ENCODE measurements at regions not wholly inside any gene's neighbourhood (a gene's known extent, or its start where the extent isn't known, plus 50 kb on each side); places are given as distances from the start of the nearest gene placed in this dataset.

DNA sequence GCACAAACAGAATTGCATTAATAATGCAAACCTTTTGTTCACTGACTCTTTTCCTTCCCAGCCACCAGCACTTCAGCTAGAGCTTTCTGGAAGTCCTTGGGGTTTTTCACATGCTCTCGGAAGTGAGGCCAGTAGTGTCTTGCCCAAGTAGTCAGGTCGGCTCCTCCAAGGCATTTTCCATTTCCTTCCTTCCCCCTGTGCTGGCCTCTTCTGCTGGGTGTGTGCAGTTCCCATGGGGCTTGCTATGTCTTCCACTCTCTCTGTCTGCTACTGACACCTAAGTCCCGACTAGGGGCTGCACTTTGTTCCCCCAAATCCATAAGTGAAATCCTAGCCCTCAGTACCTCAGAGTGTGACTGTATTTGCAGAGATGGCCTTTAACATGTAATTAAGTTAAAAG, 175.6 kb upstream of the BMPER start:
- DNase-seq = no peak

DNA sequence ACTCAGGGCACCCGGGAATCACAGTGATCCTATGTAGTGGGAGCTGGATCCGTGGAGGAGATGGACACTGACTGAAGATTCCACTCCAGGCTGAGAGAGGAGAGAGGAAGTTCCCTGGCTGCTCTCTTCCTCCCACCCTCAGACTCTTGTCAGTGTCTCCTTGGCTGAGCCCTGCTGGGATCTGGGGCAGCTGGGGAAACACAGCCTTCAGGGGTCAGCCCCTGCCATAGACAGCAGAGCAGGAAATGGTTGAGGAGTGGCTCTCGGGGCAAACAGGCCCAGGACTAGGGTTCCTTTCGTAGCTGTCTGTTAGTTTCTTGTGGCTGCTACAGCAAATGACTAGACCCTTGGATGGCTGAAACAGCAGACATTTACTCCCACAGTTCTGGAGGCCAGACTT, 174.4 kb upstream of the BMPER start:
- DNase-seq = no peak

DNA sequence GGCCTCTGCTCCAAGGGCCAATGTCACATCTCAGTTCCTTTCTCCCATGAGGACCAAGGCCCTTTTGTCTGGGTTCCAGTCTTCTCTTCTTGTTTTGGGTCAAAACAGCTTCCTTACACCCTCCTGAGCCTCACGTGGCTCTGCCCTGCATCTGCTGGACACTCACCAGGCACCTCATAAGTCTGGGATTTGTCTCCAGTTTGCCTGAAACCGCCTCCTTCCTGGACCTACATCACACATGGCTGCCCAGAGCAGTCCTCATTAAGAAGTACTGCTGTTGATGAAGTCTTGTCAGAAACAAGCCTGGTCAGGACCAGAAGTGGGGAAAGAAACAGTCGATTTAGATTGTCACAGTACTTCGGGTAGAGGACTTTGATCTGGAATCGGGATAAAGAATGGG, 173.4 kb upstream of the BMPER start:
- DNase-seq = no peak

DNA sequence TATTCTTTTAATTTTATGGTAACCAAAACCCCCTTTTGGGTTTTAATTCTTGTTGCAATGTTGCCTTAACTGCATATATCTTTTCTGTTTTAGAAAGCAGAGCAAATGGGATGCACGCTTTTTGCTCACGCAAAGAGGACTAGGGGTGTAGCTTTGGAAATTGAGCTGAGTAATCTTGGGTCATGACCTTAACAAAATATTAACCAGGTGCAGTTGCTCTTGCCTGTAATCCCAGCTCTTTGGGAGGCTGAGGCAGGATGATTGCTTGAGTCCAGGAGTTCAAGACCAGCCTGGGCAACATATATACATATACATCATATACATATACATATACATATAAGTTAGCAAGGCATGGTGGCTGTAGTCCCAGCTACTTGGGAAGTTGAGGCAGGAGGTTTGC, 172.9 kb upstream of the BMPER start:
- no peak for DNase-seq

DNA sequence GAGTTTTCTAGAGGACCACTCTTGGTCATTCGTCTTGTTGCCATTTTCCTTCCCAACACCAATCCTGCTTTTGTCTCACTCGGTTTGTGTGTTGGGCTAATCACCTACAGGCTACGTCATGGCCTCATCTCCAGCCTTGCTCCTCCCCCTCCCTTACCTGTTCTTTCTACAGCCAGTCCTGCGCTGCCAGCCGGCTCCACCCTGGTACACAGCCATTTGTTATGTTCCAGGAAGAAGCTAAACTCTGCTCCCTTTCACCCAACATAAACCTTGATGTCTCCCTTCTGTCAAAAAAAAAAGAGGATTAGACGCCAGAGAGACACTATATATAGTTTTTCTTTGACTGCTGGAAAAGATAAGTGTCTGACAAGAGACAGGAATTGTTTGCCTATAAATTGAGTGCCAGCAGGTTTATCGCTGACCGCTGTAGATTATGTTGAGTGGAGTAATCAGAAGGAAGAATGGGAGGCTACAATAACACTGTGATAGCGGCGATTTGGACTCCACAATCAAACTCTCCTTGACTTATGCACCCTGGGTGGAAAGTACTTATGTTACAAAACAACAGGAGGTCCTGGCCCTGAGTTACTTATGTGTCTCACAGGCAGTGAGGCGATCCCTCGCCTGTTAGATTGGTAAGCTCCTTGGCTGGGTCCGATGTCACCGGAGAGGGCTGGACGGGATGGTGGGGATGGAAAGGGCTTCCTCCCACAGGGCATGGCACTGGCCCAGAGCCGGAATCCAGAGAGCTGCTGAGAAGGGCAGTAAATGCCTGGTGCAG, 171.3 kb upstream of the BMPER start:
- DNase-seq = no peak

DNA sequence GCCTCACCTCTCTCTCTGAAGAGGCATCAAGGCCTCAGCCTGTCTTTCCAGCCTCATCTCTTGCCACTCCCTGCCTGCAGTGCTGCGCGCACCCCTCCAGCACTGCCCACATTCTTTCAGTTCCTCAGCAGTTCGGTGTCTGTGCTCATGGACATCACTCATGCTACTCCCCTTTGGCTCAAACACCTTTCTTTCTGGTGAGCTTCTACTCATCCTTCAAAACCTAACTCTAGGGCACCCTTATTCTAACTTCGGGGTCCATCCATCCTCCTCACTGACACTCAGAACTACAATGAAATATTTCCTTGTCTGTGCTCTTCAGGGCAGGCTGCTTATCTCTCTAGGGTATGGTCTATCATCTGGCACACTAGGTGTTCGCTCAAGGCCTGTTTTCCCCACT, 169.9 kb upstream of the BMPER start:
- no peak for DNase-seq

DNA sequence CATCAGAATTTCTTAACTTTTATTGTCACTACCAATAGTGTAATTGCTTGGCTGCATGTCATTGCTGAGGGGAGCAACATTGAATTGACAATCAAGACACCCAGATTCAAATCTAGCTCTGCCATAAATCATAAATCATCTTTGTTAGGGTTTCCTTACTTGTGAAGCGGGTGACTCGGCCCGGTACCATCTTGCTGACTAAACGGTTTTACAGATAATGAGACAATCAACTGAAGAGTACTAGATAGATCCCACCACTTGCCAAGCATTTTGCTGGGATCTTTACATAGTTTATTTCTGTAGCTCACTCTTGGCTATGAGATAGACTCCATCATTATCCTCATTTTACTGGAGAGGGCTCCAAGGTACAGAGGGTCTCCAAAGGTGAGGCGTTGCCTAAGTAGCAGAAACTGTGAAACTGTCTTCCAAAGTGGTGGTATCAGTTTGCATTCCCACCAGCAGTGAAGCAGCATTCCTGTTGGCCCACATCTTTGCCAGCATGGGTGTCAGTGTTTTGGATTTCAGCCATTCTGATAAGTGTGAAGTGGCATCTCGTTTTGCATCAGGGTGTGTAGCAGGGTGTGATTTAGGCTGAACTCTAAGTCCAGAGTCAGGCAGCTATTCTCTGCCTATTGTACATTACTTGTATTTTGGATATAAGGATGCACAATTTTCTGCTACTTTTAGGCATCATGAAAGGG, 168.7 kb upstream of the BMPER start:
- no peak for DNase-seq

DNA sequence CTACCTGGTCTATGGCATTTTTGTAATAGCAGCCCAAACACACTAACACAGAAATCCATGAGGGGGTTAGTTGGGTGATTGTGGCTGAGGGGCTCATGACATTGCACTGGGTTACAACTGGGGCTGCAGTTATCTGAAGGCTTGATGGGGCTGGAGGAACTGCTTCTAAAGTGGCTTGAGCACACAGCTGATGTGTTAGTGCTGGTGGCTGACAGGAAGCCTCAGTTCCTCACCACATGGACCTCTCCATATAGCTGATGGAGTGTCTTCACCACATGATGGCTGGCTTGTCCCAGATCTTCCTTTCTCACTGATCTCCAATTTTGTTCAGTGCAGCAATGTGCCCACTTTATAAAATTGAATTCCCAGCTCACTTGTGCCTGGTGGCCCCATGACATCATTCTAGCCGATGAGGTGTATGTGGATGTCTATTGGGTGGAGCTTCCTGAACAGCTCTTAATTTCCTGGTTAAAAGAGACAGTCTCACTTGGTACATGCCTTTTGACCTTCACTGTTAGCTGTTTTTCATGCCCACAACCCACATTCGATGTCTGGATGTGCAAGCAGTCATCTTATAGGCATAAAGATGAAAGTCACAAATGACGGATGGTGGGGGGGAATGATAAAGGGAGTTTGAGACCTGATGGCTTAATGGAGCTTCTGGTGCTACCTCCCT, 166.9 kb upstream of the BMPER start:
- DNase-seq = no peak

DNA sequence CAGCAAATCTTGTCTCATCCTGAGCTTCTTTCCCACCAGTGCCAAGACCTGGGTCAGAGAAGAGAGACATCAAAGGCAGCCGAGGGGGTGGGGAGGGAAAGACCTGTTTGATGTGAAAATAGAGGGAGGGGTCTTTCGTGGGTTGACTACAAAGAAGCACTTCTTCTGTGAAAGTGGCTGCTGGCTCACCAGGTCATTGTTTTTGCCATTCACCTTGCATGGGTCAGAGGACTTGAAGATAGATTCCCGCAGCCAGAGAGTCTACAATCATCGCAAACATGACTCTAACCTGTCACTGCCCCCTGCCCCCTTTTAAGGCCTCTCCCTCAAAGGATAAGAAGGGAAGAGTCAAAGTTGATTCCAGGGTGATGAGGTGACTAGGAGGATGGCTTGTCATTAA, 166.1 kb upstream of the BMPER start:
- DNase-seq = no peak

DNA sequence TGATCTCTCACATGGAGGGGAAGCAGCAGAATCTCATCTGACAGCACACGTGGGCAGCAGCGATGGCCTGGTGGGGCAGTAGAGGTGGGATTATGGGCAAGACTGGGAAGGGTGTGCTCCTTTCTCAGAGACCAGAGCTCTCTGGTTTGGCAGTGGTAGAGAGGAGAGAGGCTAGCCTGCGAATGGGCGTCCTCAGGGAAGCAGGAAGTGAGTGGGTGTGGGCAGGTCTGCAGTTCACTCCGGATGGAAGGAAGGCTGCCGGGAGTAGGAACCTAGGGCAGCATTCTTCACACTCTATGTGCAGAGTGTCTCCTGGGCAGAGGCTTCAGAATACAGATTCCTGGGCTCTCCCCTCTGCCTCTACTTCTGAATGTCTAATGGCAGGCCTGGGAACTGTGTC, 162.8 kb upstream of the BMPER start:
- no peak for DNase-seq

DNA sequence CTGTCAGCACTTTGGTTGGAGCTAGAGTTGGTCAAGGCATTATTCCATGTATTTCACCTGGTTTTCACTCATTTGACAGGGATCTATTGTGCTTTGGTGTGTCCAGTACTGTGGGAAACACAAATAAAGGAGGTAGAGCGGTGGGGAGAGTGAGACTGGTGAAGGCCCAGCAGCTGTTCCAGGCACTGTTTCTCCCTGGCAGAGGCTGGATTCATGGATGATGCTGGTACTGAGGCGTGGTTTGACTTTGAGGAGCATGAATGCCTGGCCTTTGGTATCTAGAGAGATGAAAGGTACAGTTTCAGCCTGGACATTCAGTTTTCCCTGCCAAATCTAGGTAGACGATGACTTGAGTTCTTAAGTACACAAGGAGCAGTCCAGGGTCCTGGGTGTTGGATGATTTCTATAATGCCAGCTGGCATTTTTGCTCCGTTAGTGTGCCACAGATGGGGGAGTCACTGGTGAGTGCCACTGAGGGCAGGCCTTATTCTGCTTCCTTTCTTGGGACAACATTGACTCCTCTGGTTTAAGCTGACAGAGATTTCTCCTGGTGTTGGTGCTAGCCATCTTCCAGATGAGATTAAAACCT, 162.2 kb upstream of the BMPER start:
- no peak for DNase-seq

DNA sequence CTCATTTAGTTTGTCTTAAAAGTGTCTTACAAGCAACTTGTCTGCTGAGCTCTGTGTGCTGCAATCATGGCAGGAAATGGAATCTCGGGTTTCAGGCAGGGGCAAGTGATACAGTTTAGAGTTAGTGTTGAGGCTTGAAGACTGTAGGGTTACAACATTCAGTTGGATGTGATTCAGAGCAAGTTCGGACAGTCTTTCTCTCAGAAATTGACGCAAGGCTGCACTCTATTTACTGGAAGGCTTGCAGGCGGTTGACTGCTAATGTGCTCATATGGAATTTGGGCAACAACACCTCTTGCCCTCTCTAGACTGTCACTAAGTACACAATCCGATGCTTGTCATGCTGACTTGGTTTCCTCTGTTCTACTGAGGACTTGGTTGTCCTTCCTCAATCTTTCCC, 161.7 kb upstream of the BMPER start:
- no peak for DNase-seq

DNA sequence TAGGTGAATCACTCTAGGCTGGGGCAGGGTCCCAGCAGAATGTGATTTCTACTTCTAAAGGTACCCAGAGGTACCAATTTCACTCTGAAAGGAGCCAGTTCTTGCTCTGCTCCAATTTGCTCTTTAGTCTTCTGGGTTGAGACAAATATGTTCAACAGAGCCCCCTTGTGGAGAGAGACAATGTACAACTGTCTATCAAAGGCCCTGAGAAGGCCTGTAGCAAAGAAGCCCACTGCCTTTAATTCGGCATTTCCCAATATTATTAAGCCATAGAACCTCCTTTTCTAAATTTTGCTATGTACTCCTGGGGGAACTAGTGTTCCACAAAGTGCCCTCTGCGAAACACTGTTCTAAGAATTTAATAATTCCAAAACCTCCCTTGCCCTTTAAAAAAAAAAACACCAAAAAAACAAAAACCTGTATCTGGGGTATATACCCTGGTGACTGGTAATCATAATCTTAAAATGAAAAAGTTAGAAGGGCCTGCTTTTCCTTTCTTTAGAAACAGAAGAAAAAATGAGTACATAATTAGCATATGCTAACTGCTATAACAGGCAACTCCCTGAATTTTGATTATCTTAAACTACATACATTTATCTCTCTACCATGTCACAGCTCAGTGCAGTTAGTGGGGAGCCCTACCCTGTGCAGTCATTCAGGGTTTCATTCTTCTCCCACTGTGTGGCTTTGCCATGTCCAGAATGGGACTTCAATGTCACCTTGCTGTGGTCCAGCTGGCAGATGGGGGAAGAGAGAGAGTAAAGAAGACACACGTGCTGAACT, 160.9 kb upstream of the BMPER start:
- peak; percentile 35 for DNase-seq

DNA sequence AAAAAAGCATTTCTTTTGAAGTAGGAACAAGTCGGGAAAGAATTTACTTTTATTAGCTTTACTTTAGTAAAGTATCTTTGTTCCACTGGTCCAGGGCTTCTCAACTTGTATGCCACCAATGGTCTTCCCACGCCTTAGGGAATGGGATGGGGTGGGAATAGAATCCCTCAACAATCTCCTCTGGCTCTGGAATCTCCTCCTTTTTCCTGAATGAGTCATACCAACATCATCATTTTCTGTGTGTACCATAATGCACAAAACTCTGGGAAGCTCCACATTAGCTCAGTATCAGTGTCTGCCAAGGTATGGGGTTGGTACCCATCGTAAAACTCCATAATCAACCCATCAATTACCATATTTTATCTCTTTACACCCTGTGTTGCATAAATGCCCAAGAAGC, 159.4 kb upstream of the BMPER start:
- DNase-seq = no peak

DNA sequence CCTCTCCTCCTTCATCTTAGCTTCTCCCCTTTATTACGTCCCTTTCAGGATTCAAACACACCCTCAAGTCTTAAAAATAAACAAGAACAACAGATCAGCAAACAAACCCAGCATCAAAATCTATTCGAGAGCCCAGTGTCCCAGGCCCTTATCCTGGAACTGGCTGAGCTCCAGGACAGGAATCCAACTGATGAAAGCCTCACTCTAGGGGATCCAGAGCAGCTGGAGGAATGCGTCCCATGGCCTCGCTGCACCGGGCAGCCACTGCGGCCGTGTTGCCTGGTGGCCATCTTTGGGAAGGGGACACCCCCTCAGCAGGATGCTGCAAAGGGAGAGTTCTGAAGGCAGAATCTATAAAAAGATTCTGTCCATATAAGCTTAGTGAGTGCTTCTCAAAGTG, 156.5 kb upstream of the BMPER start:
- DNase-seq = no peak

DNA sequence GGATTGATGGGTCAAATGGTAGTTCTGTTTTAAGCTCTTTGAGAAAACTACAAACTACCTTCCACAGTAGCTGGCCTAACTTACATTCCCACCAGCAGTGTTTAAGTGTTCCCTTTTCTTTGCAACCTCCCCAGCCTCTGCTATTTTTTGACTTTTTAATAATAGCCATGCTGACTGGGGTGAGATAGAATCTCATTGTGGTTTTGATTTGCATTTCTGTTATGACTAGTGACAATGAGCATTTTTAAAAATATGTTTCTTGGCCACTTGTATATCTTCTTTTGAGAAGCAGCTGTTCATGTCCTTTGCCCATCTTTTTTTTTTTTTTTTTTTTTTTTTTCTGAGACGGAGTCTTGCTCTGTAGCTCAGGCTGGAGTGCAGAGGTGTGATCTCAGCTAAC, 155.2 kb upstream of the BMPER start:
- DNase-seq = no peak

DNA sequence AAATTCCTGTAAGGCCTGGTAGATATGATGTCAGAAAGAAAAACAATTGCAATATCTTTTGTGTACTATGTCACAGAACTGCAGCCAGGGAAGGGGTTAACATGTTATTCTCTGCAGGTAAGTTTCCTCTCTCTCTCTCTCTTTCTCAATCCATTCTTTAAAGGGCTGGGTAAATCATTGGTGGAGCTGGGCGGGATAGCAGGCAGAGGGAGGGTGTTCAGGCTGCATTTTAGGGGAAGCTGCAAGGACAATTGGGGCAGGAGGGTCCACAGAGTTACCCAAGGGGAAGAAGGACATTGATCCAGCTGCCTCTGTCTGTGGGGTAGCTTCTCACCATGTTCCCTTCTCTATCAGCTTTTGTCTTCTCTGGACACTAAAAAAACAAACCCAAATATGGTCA, 153.9 kb upstream of the BMPER start:
- DNase-seq = no peak

DNA sequence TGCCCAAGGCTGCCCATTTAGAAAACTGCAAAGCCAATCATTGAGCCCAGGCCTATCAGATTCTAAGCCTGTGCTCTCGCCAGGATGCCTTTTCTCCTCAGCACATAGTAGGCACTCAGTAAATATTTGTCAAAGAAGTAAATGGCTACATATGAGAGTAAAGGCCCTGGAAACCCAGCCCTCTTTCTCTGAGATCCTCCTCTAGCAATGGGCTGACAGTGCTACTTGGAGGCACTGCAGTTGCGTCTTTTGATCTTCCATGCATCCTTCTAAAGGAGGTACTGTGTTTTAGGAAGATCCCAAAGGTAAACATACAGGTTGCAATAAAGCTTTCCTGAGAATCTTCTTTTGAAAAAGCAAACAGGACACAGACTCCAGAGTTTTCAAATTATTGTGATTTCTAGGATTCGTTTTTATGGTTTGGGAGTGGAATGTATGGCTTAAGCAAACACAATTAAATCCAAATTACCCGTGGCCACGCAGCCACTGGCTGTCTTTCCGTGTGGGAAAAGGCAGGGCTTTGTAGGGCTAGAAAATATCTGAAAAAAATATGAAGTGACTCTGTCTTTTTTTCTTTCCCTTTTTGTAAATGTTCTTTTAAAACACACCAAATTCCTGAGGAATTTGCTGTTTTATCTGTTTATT, 151.3 kb upstream of the BMPER start:
- DNase-seq = no peak

DNA sequence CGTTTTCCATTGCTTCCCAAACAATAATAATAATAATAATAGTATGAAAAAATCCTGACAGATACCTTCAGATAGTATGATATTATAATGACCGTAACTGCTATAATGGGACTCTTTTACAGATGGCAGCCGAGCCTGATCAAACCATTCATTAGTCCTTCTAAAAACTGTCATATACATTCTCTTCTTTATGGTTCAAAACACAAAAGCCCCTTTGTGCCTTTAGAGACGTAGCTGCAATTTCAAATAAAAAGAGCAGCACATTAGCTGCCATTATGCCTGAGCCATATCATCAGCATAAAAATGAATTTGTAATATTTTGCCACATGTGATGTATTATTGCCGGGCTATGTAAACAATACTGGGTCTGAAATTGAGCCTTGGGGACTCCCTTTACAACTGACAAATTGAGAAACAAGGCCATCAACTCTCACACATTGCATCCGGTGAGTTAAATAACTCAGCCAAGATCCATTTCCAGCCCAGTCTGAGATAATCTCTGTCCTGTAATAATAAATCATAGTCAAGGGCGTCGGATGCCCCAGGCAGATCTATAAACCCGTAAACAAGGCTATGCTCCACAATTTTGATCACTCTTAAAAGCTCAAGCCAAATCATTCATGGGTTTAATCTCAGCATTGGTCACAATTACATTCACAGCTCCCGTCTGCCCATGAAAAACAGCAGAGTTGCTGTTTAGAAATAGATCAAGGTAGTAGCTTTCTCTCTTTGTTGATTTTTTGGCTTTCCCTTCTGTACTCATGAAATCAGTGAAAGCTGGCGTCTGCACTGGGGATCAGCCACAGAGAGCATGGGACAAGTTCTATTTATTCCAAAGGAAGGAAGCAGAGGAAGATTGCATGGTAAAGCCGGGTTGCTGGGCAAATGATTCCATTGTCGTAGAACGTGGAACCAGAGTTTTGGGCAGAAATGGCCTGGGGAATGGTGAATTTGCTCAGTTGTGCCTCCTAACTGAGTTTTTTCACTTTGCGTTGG, 150.1 kb upstream of the BMPER start:
- no peak for DNase-seq

DNA sequence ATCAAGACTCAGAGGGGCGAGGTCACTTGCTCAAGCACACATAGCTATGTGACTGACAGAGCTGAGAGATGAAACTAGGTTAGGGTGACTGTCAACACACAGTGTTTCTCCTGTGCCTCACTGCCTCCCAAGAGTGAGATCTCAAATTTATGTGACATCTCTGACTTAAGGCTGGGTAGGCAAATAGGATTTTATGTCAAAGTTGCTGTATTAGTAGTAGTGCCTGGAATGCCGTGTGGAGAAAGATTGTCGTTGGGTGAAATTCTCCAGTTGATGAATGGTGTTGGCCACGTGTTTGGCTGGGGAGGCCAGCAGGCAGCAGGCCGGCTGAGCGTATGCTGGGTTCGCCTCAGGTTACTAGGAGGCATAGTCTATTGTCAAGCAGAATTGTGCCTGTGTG, 148.3 kb upstream of the BMPER start:
- no peak for DNase-seq

DNA sequence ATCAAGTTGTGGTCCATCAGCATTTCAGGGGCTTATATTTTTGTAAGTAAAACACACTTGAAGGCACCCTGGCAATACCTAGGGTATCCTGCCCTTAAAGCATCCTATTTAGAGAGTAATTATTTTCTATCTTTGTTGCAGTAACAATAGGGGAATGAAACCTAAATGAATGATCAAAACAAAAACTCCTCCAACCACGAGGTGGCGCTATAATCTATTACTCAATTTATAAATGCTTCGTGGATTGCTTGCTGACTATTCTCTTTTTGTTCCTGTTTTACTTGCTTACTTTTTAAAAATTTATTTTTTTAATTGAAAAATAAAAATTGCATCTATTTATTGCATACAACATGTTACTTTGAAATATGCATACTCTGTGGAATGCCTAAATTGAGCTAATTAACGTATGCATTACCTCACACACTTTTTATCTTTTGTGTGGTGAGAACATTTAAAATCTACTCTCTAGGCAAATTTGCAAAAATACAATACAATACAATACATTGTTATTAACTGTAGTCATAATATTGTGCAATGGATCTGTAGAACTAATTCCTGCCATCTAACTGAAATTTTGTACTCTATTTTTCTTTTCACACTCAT, 147.7 kb upstream of the BMPER start:
- DNase-seq = peak; percentile 42

Measured in KG1 (cell line).